ENCODE measurements at regions not wholly inside any gene's neighbourhood (a gene's known extent, or its start where the extent isn't known, plus 50 kb on each side); places are given as distances from the start of the nearest gene placed in this dataset.

- no peak overlapping the region for H3K27ac ChIP-seq
- peaks cover 0 to 28% (median 0%) of the 10 kb centered on the region in 3 donors for H3K27me3 ChIP-seq (ENCODE audit: insufficient read depth in 3 of 3, low read length in 2 of 3)
- no peak overlapping the region for H3K4me3 ChIP-seq
- H3K4me1 ChIP-seq, result peaks cover 4% of the 10 kb centered on the region
- no peaks in the 10 kb centered on the region for H3K9me3 ChIP-seq
- DNase-seq (peak in 1 of 2 donors; percentile 28), ATAC-seq (peak in 2 of 4 donors; percentile 28 to 35)
- H3K36me3 ChIP-seq (ENCODE audit: insufficient read depth in 1 of 2, low read depth in 1 of 2), result no peaks in the 10 kb centered on the region
- 15 to 21% (median 17%) methylated on average over 2 of the region's 2 CpGs for WGBS, 3 donors
- no peak for TF ChIP-seq CTCF (IDR thresholded peaks at IDR 0.05)
- intact Hi-C loops (cut with DNase I), result no loop called here
Measured at GRCh38 chr5:32505756-32506155, 61.2 kb upstream of the ZFR start.

DNA sequence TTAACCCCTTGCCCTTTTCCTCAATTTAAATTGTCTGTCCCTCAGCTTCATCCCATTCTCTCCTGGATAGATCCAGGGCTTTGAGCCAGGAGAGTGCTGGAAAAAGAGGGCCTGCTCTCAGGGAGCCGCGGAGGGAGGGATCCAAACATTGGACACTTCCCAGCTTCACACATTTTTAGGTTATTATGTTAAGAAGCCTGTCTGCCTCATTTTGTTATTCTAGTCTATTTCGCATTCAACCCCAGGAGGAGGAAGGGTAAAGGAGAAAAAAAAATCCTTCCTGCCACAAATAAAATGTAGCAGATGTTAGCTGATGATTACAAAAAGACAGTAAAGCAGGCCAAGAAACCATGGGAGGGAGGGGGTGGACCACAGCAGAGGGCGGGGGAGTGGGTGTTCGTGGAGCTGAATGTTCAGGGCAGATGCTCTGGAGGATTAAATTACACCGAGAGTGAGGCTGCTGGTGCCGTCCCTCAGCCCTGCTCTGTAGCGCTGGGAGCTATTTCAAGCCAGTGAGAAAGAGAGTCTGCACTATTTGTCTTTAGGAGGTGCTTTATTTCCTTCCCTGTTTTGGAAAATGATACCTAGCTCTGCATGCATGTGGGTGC, 60.6 kb upstream of the ZFR start:
- peak; percentile 52 to 81 for DNase-seq
- WGBS, 3 donors, result 3 to 5% (median 5%) methylated on average over 8 of the region's 8 CpGs
- peaks cover 4% of the 10 kb centered on the region for H3K4me1 ChIP-seq

DNA sequence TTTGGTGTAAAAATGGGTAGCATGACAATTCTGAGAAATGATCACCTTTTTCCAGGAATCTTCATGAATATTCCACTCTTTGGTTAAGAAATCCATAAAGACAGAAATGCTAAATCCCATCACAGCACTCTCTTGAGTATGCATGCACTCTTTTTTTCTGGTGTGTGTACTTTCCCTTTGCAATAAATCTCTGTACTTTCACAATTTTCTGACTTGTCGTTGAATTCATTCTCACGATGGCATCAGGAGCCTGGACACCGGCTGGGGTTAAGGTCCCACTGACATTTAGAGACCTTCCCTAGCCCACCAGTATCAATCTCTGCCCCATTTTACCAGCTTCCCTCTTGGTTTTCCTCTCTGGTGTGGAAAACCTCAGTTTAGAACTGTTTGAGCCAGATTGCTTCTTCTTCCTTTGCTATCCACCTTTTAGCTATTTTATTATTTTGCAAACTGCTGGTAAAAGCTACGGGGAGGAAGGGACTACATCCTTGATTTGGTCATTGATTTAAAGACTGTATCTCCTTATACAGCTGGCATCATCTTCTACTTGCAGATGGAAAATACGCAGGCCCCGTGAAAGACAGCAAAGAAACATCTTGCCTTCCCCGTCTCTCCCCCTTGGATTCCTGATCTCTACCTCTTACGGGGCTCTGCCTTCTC, 59.9 kb upstream of the ZFR start:
- DNase-seq, result no peak
- H3K27me3 ChIP-seq (ENCODE audit: insufficient read depth in 3 of 3, low read length in 2 of 3), result peaks cover 0 to 28% (median 0%) of the 10 kb centered on the region in 3 donors
- intact Hi-C loops (cut with DNase I), result no loop called here
- WGBS, 3 donors, result 15 to 23% (median 16%) methylated on average over 8 of the region's 8 CpGs
- H3K4me3 ChIP-seq, result no peak overlapping the region
- H3K9me3 ChIP-seq, result no peaks in the 10 kb centered on the region
- H3K36me3 ChIP-seq (ENCODE audit: insufficient read depth in 1 of 2, low read depth in 1 of 2), result no peaks in the 10 kb centered on the region
- H3K4me1 ChIP-seq, result peaks cover 4% of the 10 kb centered on the region
- no peak for TF ChIP-seq CTCF (IDR thresholded peaks at IDR 0.05)
- ATAC-seq, result no peak
- H3K27ac ChIP-seq, result no peak overlapping the region

More for the DNA sequence above, 60.6 kb upstream of the ZFR start:
- peak; percentile 64 to 83 (median 74) for ATAC-seq
- Histone ChIP-seq H3K9me3 (no peaks in the 10 kb centered on the region), H3K36me3 (ENCODE audit: insufficient read depth in 1 of 2, low read depth in 1 of 2) (no peaks in the 10 kb centered on the region), H3K27me3 (ENCODE audit: insufficient read depth in 3 of 3, low read length in 2 of 3) (peaks cover 0 to 28% (median 0%) of the 10 kb centered on the region in 3 donors), H3K27ac (no peak overlapping the region), H3K4me3 (no peak overlapping the region)
- intact Hi-C loops (cut with DNase I), result no loop called here
- no peak for TF ChIP-seq CTCF (IDR thresholded peaks at IDR 0.05)

DNA sequence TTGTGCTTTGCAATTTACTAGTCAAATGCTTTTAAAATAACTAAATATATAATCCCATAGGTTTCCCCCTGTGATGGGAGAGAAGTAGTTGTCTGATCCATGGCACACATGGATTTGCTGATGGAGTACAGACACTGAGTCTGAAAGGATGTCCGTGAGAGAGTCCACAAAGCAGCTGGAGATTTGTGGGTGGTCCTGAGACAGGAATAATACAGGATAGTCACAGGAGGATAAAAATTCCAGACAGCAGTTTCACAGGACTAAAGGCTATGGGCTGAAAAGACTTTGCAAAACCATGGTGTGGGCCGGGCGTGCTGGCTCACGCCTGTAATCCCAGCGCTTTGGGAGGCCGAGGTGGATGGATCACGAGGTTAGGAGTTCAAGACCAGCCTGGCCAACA, 58.7 kb upstream of the ZFR start:
- H3K36me3 ChIP-seq (ENCODE audit: insufficient read depth in 1 of 2, low read depth in 1 of 2), result no peaks in the 10 kb centered on the region
- H3K4me1 ChIP-seq, result peaks cover 4% of the 10 kb centered on the region
- no peaks in the 10 kb centered on the region for H3K9me3 ChIP-seq
- H3K27ac ChIP-seq, result no peak overlapping the region
- no peak overlapping the region for H3K4me3 ChIP-seq
- ATAC-seq, result no peak
- DNase-seq, result no peak
- intact Hi-C loops (cut with DNase I), result no loop called here
- no peak for TF ChIP-seq CTCF (IDR thresholded peaks at IDR 0.05)
- peaks cover 0 to 28% (median 0%) of the 10 kb centered on the region in 3 donors for H3K27me3 ChIP-seq (ENCODE audit: insufficient read depth in 3 of 3, low read length in 2 of 3)
- 41 to 61% (median 48%) methylated on average over 7 of the region's 7 CpGs for WGBS, 3 donors
